Stimulated activated CD8-positive, alpha-beta memory T cell treated with anti-CD3 and anti-CD28 coated beads, Interleukin-12 subunit alpha, Interleukin-12 subunit beta, amount 100 ng/mL, for 1 hour (primary cell): ENCODE measurements at regions not wholly inside any gene's neighbourhood (a gene's known extent, or its start where the extent isn't known, plus 50 kb on each side); places are given as distances from the start of the nearest gene placed in this dataset.

Source experiments
- DNase-seq: peaks from one replicate; pipeline ENCODE4 v3.0.0-alpha.2; 2020; ENCODE audit warnings: low read depth

DNA sequence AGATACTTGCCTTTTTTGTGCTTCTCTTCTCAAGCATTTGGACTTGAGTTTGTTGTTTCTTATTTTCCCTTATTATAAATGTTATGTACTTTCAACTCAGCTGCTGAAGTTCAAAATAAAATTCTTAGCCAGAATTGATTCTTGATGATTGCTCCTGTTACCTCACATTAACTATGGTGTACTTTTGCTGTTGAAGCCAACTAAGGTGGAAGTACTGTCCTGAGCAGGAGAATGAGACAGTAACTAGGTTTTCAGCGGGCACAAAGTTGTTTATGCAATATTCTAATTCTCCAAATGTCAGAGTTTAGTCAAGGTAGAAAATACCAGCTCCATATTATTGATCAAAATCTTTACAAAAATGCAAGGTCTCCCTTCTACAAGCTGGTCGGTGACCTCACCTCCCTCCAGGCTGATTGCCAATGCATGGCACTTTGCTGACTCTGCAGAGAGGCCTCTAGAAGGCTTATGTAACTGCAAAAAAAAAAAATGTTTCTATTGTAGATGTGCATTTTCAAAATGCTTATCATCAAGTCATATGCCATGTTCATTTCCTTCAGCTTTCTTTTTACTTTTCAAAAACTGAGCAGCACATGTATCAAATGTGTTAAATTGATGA is 1783.5 kb upstream of the WWC1 start:
- DNase-seq: no peak

DNA sequence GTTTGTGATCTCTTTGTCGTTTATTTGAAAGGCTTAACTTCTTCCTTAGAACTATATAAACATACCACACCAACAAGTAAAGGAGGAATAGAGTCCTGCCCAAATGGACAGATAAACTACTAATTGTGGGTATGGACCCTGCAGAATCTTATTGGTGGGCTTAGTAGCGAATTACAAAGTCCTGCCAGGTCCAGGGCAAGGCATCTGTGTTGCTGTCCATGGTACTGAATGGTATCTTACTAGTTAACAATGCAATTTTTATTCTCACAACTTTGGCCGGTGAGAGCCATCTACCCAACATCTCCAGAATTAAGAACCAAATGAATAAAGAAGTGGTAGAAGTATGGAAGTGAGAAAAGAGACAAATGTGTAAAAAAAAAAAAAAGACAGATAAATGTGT is 1782.4 kb upstream of the WWC1 start:
- no peak for DNase-seq

GRCh38 chr5:166517976-166518375 is 1773.5 kb upstream of the WWC1 start:
- DNase-seq: no peak

GRCh38 chr5:166523206-166523605 is 1768.2 kb upstream of the WWC1 start:
- DNase-seq: no peak

DNA sequence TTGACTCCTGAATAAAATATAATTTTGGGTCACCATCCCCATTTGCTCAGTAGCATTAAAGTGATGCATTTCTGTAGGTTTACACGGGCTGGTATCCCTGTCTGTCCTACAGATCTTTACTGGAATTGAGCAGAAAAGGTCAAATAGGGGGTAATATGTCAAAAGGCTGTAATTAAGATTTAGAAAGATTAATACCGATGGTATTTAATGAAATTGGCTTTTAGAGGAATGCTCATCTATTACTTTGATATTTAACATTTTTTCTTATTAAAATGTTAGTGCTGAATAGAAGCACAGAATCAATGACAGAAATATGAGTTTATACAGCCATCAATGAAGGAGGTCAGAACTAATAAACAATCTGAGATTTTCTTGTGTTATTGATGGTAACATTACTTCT is 1762.2 kb upstream of the WWC1 start:
- no peak for DNase-seq

DNA sequence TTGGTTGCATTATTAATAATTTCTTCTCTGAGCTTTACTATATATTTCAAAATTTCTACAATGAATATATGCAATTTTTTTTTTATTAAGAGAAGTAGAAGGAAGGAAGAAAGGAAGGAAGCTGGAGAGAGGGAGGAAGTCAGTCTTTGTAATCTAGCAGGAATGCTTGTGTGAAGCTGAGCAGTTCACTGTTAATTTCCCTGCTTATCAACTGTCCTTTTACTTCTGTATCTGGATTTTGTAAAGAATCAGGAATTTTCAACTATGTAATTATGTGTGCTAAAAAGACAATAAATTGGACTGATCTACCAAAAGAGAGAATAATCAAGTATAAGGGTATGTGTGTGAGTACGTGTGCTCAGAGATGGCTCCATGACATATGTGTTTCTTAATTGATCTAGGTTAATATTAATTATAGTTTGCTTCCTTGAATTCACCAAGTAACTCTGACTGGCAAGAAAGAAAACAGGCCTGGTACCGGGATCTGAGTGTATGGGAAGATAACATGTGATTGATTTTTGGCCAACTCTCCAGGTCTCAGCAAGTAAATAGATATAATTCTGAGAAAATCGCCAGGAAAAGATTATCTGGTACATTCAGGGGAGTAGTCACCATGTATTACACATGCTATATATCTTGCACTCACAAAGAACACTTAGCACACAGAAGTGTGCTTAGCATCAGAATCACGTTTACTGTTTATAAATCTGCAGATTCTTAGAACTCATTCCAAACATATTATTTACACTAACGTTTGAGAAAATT is 1758.8 kb upstream of the WWC1 start:
- no peak for DNase-seq

GRCh38 chr5:166535641-166536040 is 1755.8 kb upstream of the WWC1 start:
- no peak for DNase-seq

- DNase-seq: no peak
Observed at GRCh38 chr5:166540156-166540555, 1751.3 kb upstream of the WWC1 start.

GRCh38 chr5:166551384-166551783 is 1740.1 kb upstream of the WWC1 start:
- DNase-seq: no peak

- no peak for DNase-seq
Observed at GRCh38 chr5:166553778-166554177, 1737.7 kb upstream of the WWC1 start.

GRCh38 chr5:166561759-166562158 is 1729.7 kb upstream of the WWC1 start:
- DNase-seq: no peak

- no peak for DNase-seq
Observed at GRCh38 chr5:166562246-166562645, 1729.2 kb upstream of the WWC1 start.

DNA sequence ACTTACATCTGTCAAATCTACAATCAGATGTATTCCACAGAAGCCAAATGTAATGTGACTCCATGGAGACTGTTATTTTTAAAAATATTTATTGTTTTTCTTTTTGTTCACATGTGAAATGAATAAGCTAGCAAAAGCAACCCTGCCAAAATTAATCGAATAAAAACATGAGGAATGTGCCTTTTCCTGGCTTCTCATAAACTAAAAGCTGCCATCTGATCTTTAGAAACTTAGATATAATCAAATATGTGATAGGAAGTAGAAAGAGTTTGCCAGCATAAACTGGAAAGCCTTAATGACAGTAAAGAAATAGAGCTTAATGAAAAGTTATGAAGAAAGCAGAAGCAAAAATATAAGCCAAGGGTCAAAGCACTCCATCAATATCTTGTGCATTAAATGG is 1724.7 kb upstream of the WWC1 start:
- no peak for DNase-seq

DNA sequence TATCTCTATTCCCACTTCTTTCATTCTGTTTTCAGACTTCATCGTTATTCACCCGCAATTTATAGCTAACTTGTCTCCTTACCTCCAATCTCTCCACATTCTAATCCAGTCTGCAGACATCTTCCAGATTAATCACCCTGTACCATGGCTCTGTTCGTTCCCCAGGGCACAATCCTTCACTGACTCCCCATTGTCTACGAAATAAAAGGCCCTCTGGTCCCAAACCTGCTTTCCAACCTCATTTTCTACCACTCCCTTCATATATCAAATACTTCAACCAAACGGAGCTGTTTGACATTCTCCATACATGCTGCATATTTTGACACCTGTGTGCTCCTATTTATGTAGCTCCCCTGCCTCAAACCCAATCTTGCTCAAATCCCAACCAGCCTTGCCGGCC is 1720.6 kb upstream of the WWC1 start:
- no peak for DNase-seq

DNA sequence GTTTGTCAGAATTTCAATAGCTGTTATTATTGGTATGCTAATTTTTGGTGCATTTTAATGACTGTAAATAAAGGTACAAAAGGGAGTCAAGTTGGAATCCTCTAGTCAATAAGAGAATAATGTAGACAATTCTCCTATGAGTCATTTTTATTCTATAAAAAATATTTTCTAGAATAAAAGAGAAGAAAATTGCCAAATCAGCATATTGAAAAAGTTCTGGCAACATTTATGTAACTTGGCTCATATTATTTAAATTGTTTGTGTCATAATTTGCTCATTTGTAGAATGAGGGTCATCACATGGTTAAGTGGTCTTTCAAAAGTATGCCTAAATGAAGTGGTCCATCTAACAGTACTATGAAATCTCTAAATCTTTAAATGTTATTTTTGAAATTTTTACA is 1719.8 kb upstream of the WWC1 start:
- DNase-seq: no peak

GRCh38 chr5:166576323-166576722 is 1715.1 kb upstream of the WWC1 start:
- DNase-seq: no peak

DNA sequence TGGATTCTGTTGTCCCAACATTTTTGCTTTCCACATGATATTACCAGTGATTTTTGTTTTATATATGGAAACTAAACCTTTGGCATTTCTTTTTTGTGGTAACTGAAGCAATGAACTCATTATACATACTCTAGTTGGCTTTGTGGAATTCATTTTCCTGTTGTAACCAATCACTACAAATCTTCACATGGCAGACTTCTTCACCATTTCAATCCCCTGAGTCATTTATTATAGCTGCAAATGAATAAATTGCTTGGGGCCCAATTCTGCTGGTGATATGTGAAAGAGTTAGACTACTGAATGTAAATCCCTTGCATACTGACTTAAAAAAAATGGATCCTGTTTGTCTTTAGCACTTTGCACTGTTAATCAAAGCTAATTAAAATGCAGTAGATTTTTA is 1709.6 kb upstream of the WWC1 start:
- no peak for DNase-seq

- DNase-seq: no peak
Observed at GRCh38 chr5:166582416-166582815, 1709.0 kb upstream of the WWC1 start.

- no peak for DNase-seq
Observed at GRCh38 chr5:166594567-166594966, 1696.9 kb upstream of the WWC1 start.

DNA sequence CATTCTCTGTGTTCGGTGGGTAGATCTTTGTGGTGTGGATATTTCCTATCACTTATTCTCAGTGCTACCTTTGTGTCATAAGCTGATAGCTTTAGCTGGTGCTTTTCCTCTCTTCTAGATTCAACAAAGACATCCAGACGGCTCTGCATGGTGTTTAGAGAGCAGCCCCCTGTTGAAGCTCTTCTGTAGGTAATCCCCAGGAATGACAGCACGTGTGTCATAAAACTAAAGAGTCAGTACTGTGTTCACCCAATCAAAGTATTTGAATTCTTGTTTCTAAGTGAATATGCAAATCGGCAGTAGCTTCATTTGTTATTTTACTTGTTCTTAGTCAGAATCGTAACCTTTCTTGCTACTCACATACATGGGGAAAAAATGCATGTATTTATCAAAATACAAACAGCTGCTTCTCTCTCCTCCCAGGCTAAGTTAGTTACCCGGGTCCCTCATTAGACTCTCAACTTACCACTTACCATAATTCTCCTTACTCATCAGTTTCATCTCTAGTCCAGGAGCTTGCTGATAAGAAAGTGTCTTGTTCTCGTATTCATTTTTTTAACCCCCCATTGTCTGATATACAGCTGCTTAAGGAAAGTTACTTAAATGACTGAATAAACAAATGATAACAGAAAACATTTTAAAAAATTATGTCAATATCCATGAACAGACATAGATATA is 1696.0 kb upstream of the WWC1 start:
- DNase-seq: no peak

DNA sequence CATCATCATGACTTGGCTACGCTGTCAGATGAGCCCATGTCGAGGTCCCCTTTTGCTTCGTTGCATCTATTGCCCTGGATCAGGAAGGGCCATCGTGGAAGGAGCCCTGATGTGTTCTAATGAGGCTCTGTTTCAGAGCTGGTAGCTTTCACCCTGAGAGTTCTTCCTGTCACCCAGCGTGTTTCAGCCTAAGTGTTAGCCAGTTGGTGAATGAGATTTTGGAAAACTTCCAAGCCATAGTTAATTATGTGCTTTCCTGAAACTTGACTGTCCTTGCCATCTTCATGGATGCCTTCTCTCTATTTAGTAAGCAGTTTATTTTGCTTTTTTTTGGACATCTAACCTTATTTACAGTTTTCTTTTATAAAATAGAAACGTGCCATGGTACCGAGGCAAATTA is 1695.4 kb upstream of the WWC1 start:
- DNase-seq: no peak

GRCh38 chr5:166602271-166602670 is 1689.2 kb upstream of the WWC1 start:
- no peak for DNase-seq

DNA sequence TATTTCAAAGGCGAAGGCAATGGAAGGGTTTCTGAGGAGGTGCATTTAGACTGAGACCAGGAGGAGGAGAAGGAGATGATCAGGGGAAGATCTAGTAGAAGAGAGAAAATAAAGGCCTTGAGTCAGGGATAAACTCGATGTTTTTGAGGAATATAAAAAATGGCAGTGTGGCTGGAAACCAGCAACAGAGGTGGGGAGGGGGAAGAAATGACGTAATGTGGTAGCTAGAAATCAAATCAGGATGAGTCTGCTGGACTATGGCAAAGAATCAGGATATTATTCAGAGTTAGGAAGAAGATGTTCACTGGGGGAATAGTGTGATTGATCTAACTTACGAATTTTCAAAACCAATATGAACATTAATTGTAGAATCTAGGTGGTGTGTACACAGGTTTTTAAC is 1673.9 kb upstream of the WWC1 start:
- DNase-seq: no peak

DNA sequence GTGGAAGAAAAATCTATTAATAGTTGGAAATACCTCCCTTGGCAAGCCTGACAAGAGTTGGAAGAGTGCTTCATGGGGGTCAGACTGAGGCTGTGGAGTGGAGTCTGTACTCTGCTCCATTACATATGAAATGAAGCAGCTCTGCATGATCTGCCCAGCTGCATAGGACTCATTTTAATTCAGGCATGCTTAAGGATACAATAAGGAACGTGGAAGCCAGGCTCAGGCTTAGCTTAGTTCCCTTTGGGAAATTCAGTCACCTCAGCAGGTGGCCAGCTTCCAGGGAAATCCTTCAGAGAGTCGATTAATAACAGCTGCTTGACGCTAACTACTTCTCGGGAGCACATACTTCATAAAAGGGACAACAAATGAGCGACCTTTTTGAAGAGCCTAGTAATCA is 1672.9 kb upstream of the WWC1 start:
- DNase-seq: no peak
